ENCODE measurements at regions not wholly inside any gene's neighbourhood (a gene's known extent, or its start where the extent isn't known, plus 50 kb on each side); places are given as distances from the start of the nearest gene placed in this dataset.

DNA sequence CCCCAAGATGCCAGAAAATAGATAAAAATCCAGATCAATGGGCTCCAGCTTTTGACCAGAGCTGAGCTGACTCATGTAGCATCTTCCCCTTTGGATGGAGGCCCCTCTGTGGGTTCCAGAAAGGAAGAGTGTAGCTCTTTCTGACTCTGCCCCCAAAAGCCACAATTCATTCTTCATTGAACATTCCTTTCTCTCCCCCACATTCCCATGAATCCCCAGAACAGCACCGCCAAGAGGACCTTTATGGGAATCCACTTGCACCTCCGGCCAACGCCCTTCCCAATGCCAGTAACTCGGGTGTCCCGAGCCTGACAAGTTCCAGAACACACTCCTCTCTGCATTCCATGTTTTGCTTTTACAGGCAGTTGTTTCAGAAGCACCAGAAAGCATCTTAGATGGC lies 210.6 kb upstream of the DIO3 start:
- no peak for DNase-seq (ENCODE audit: insufficient read length, low spot score)
- TF ChIP-seq, protein P1, sequence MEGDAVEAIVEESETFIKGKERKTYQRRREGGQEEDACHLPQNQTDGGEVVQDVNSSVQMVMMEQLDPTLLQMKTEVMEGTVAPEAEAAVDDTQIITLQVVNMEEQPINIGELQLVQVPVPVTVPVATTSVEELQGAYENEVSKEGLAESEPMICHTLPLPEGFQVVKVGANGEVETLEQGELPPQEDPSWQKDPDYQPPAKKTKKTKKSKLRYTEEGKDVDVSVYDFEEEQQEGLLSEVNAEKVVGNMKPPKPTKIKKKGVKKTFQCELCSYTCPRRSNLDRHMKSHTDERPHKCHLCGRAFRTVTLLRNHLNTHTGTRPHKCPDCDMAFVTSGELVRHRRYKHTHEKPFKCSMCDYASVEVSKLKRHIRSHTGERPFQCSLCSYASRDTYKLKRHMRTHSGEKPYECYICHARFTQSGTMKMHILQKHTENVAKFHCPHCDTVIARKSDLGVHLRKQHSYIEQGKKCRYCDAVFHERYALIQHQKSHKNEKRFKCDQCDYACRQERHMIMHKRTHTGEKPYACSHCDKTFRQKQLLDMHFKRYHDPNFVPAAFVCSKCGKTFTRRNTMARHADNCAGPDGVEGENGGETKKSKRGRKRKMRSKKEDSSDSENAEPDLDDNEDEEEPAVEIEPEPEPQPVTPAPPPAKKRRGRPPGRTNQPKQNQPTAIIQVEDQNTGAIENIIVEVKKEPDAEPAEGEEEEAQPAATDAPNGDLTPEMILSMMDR (IDR thresholded peaks at IDR 0.05; ENCODE audit: insufficient read depth, missing control alignments) = no peak
- FAIRE-seq = no peak

DNA sequence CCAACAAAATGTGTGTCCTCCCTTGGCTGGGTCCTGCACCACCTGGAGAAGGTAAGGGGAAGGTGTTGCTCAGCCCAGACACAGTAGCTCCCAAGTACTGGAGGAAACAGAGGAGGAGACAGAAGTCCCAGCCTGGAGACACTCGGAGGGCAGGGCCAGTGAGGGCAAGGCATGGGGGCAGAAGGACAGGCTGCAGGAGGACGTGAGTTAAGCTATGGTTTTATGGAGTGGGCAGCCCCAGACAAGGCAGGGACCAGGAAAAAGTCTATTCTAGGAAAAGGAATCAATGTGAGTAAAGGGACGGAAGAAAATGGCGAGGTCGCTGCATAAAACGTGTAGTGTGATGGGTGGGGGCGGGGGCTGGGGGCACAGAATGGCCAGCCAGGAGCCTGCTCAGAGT lies 210.1 kb upstream of the DIO3 start:
- no peak for DNase-seq (ENCODE audit: insufficient read length, low spot score)
- FAIRE-seq = no peak
- TF ChIP-seq, protein P1 (IDR thresholded peaks at IDR 0.05; ENCODE audit: insufficient read depth, missing control alignments) = no peak

DNA sequence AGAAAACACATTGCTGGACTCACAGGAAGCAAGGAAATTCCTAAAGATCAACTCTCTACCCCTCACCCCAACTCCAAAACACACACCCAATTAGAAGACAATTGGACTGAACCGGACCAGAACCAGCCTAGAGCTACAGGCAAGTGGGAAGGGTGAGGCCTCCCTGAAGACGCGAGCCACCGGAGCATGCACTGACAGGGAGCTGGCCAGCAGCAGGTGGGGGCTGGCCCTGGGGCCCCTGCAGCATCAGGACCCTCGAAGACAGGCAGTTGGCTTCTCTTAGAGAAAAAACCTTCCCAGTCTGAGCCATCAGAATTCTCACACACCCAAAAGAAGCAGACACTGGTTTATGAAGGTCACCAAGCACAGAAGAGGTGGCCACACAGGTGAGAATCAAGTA lies 209.5 kb upstream of the DIO3 start:
- TF ChIP-seq, protein P1 (IDR thresholded peaks at IDR 0.05; ENCODE audit: insufficient read depth, missing control alignments) = no peak
- FAIRE-seq = no peak
- DNase-seq (ENCODE audit: insufficient read length, low spot score) = no peak

DNA sequence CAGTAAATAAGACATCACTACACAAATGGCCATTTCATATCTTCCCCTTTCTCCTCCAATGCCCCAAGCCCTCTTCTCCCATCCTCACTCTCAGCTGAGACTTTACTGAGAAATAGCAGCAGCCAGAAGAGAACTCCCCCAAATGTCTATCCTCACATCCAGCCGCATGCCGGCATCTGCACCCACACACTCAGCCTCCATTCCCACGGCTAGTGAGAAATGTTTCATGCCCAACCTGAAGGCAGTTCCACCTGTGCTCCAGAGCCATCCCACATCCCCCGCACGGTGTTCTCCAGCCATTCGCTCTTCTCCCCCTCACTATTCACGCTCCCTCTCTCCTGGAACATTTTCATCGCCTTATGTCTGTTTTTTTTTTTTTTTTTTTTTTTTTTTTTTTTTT lies 208.7 kb upstream of the DIO3 start:
- FAIRE-seq (no peak), DNase-seq (ENCODE audit: insufficient read length, low spot score) (no peak)
- TF ChIP-seq, protein P1 (IDR thresholded peaks at IDR 0.05; ENCODE audit: insufficient read depth, missing control alignments) = no peak

DNA sequence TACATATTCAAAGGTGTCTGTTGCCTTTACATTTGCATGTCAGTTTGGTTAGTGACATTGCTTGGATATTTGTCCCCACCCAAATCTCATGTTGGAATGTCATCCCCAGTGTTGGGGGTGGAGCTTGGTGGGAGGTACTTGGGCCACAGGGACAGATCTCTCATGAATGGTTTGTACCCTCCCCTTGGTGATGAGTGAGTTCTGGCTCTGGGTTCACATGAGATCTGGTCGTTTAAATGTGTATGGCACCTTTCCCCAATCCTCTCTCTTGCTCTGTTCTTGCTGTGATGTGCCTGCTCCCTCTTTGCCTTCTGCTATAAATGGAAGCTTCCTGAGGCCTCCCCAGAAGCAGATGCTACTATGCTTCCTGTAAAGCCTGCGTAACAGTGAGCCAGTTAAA lies 207.9 kb upstream of the DIO3 start:
- FAIRE-seq (no peak), DNase-seq (ENCODE audit: insufficient read length, low spot score) (no peak)

DNA sequence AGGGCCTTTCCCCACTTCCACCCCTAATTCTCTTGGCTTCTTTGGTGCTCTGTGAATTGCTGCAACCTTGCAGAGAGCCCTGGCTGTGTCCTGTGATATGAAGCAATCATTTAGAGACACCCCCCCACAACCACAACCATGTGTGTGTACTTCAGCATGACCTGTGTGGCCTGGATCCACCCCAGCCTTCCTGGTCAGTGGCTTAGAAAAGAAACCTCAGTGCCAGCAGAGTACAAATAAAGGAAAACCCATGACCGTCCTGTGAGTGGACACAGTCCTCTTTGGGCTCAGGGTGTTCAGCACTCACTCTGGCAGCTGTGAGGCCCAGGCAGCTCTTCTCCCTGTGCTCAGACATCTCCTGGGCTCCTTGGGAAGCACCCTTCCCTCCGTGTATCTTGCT lies 206.6 kb upstream of the DIO3 start:
- TF ChIP-seq, protein P1 (IDR thresholded peaks at IDR 0.05; ENCODE audit: insufficient read depth, missing control alignments) = no peak
- DNase-seq (ENCODE audit: insufficient read length, low spot score) (no peak), FAIRE-seq (no peak)

More for the DNA sequence above, 207.9 kb upstream of the DIO3 start:
- TF ChIP-seq, protein P1 (IDR thresholded peaks at IDR 0.05; ENCODE audit: insufficient read depth, missing control alignments) = no peak

DNA sequence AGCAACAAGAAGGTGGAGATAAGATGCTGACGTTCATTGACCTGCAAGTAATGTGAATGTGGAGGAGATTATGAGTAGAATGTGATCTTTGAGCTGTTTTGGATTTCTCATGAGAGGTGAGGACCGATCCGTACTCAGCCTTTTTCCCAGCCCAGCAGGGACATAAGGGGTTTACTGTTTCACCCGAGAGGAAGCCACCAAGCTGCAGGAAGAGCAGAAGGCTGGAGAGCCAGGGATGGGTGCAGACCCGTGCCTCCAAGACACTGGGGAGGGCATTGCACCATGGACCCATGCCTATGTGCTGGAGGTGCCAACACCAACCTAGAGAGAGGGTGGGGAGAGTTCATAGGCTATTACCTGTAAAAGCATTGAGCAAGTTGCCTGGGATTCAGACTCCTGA lies 206.0 kb upstream of the DIO3 start:
- no peak for DNase-seq (ENCODE audit: insufficient read length, low spot score)
- no peak for FAIRE-seq
- TF ChIP-seq, protein P1 (IDR thresholded peaks at IDR 0.05; ENCODE audit: insufficient read depth, missing control alignments) = no peak
